ENCODE measurements at regions not wholly inside any gene's neighbourhood (a gene's known extent, or its start where the extent isn't known, plus 50 kb on each side); places are given as distances from the start of the nearest gene placed in this dataset.

GRCh38 chr4:114435116-114435515, 163.5 kb upstream of the UGT8 start:
- TF ChIP-seq CTCF (IDR thresholded peaks at IDR 0.05) = no peak
- no peak for TF ChIP-seq POLR2A (IDR thresholded peaks at IDR 0.05)
- no peak for TF ChIP-seq POLR2AphosphoS5 (IDR thresholded peaks at IDR 0.05)
